ENCODE measurements at regions not wholly inside any gene's neighbourhood (a gene's known extent, or its start where the extent isn't known, plus 50 kb on each side); places are given as distances from the start of the nearest gene placed in this dataset.

DNA sequence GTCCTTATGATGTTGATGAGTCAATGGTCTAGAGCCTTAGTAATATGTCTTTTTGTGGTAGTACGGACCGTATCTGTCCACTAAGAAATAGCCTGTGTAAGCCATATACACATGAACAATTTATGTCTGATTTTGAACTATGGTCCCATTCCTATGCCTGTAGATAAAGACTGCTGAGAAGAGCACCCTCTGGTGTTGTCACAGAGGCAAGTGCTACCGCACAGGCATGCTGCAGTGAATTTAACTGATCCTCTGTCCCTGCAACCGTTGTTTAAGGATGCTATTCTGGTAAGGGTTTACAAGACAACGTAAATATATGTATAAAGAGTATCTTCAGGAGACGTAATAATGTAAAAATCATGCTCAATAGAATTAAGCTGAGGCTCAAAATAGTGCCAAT is 170.7 kb downstream of the UBE3A start:
- Mint-ChIP-seq H3K4me1 (ENCODE audit: low read depth) (no peaks in the 10 kb centered on the region), H3K9me3 (ENCODE audit: insufficient read depth) (peaks cover 10% of the 10 kb centered on the region), H3K27me3 (ENCODE audit: low read depth) (no peaks in the 10 kb centered on the region), H3K4me3 (no peak overlapping the region), H3K36me3 (ENCODE audit: low read depth) (no peaks in the 10 kb centered on the region), H3K27ac (no peak overlapping the region)
- ATAC-seq (no peak), DNase-seq (no peak)
- ChIA-PET POLR2A (no interaction called here), CTCF (no interaction called here)
